IMR-90 (cell line): ENCODE measurements at regions not wholly inside any gene's neighbourhood (a gene's known extent, or its start where the extent isn't known, plus 50 kb on each side); places are given as distances from the start of the nearest gene placed in this dataset.

Experiments used
- BHLHE40 ChIP-seq: fragments of 150-350 bp; IDR thresholded peaks from 2 replicates; pipeline ENCODE4 v1.6.1; 2016; ENCODE audit warnings: mild to moderate bottlenecking, low read depth, low read length
- CTCF ChIP-seq: conservative IDR thresholded peaks from 2 replicates; pipeline ENCODE4 v1.5.1; 2012; ENCODE audit warnings: mild to moderate bottlenecking, low read depth, low read length, improper control_type of control experiment
- MAZ ChIP-seq: IDR thresholded peaks from 2 replicates; pipeline ENCODE4 v1.6.1; 2012; ENCODE audit warnings: low read depth, mild to moderate bottlenecking, low read length, improper control_type of control experiment, moderate library complexity, borderline replicate concordance
- MXI1 ChIP-seq: IDR thresholded peaks from 2 replicates; pipeline ENCODE4 v1.6.1; 2012; ENCODE audit warnings: low read depth, mild to moderate bottlenecking, low read length, moderate library complexity, borderline replicate concordance
- POLR2A ChIP-seq: IDR thresholded peaks from 2 replicates; pipeline ENCODE4 v1.6.1; 2012; ENCODE audit warnings: mild to moderate bottlenecking, low read depth, low read length
- RAD21 ChIP-seq: IDR thresholded peaks from 2 replicates; pipeline ENCODE4 v1.6.1; 2012; ENCODE audit warnings: low read length, improper control_type of control experiment
- RFX5 ChIP-seq: IDR thresholded peaks from 2 replicates; pipeline ENCODE4 v1.8.0; 2012; ENCODE audit warnings: low read depth, mild to moderate bottlenecking, low read length, moderate library complexity
- SMC3 ChIP-seq: fragments of 150-350 bp; IDR thresholded peaks from 2 replicates; pipeline ENCODE4 v1.6.1; 2016; ENCODE audit warnings: low read depth, mild to moderate bottlenecking, antibody characterized with exemption, low read length, moderate library complexity
- USF2 ChIP-seq: fragments of 150-350 bp; IDR thresholded peaks from 2 replicates; pipeline ENCODE4 v1.6.1; 2017; ENCODE audit warnings: mild to moderate bottlenecking, antibody characterized with exemption, low read length, low read depth

GRCh38 chr15:95394186-95395067 is 936.1 kb upstream of the NR2F2 start:
- no peak for TF ChIP-seq CTCF
- TF ChIP-seq POLR2A = no peak
- no peak for TF ChIP-seq RAD21
- TF ChIP-seq MXI1 = no peak
- no peak for TF ChIP-seq MAZ
- no peak for TF ChIP-seq SMC3
- TF ChIP-seq USF2 = no peak
- no peak for TF ChIP-seq RFX5
- peak; percentile 68; the same call in 1 of the 2 replicates for TF ChIP-seq BHLHE40
